ENCODE measurements at regions not wholly inside any gene's neighbourhood (a gene's known extent, or its start where the extent isn't known, plus 50 kb on each side); places are given as distances from the start of the nearest gene placed in this dataset.

DNA sequence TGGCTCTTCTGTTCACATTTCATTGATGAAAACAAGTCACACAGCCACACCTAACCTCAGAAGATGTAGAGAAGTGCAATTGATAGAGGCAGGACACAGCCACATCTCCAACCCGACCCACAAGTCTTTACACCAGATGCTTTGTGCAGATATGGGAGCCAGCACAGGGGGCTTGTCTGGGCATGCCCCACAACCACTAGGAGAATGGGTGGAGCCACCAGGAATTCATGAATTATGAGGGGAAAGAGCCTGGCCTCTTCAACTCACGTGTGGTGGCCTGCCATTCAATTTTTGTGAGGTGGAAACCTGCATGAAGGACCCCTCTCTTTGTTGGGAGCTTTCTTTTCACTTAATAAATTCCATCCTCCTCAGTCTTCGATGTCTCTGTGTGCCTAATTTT, 79.1 kb downstream of the OGFRL1 start:
- TF ChIP-seq TARDBP (IDR thresholded peaks at IDR 0.05): no peak
- no peak for TF ChIP-seq HDGF (IDR thresholded peaks at IDR 0.05; ENCODE audit: borderline replicate concordance)
- no peak for TF ChIP-seq SP1 (IDR thresholded peaks at IDR 0.05)
- TF ChIP-seq, protein P1, sequence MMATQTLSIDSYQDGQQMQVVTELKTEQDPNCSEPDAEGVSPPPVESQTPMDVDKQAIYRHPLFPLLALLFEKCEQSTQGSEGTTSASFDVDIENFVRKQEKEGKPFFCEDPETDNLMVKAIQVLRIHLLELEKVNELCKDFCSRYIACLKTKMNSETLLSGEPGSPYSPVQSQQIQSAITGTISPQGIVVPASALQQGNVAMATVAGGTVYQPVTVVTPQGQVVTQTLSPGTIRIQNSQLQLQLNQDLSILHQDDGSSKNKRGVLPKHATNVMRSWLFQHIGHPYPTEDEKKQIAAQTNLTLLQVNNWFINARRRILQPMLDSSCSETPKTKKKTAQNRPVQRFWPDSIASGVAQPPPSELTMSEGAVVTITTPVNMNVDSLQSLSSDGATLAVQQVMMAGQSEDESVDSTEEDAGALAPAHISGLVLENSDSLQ (IDR thresholded peaks at IDR 0.05): peak; percentile 56
- no peak for TF ChIP-seq ZNF384 (IDR thresholded peaks at IDR 0.05)
- no peak for TF ChIP-seq ARNT (IDR thresholded peaks at IDR 0.05)
- TF ChIP-seq BHLHE40 (IDR thresholded peaks at IDR 0.05; ENCODE audit: borderline replicate concordance): no peak
- TF ChIP-seq FOXK2 (IDR thresholded peaks at IDR 0.05): no peak
- TF ChIP-seq SUZ12 (IDR thresholded peaks at IDR 0.05): no peak
- no peak for TF ChIP-seq FOXM1 (IDR thresholded peaks at IDR 0.05; ENCODE audit: borderline replicate concordance)
- no peak for TF ChIP-seq NFRKB (IDR thresholded peaks at IDR 0.05)
- TF ChIP-seq ELF4 (IDR thresholded peaks at IDR 0.05): no peak
